ENCODE measurements at regions not wholly inside any gene's neighbourhood (a gene's known extent, or its start where the extent isn't known, plus 50 kb on each side); places are given as distances from the start of the nearest gene placed in this dataset.

- ATAC-seq = no peak
These were observed 323.7 kb downstream of the THBS2 start for GRCh38 chr6:168929871-168930450.

GRCh38 chr6:168928012-168928411 is 325.6 kb downstream of the THBS2 start:
- no peak overlapping the region for H3K27ac Mint-ChIP-seq
- H3K27me3 Mint-ChIP-seq = peaks cover 4% of the 10 kb centered on the region
- ChIA-PET CTCF (no interaction called here), POLR2A (no interaction called here)
- H3K4me3 Mint-ChIP-seq = no peak overlapping the region
- intact Hi-C loops (cut with DNase I, micrococcal nuclease) = no loop called here
- ATAC-seq (no peak), DNase-seq (no peak)
- no peaks in the 10 kb centered on the region for H3K4me1 Mint-ChIP-seq
- no peaks in the 10 kb centered on the region for H3K36me3 Mint-ChIP-seq (ENCODE audit: low read depth)
- H3K9me3 Mint-ChIP-seq (ENCODE audit: low read depth) = no peaks in the 10 kb centered on the region

More at GRCh38 chr6:168929871-168930450, 323.7 kb downstream of the THBS2 start:
- Mint-ChIP-seq H3K4me1 (peaks cover 2% of the 10 kb centered on the region), H3K4me3 (no peak overlapping the region), H3K36me3 (ENCODE audit: low read depth) (no peaks in the 10 kb centered on the region), H3K27ac (no peak overlapping the region), H3K27me3 (peaks cover 9% of the 10 kb centered on the region), H3K9me3 (ENCODE audit: low read depth) (no peaks in the 10 kb centered on the region)
- intact Hi-C loops (cut with DNase I, micrococcal nuclease) = no loop called here
- POLR2A ChIA-PET = no interaction called here
- CTCF ChIA-PET = interaction anchor here (0.6 kb wide), 1 partner anchor 8 kb away, joined by 3 read pairs; no protein-coding TSS in a partner anchor
- no peak for DNase-seq

- no peaks in the 10 kb centered on the region for H3K36me3 Mint-ChIP-seq (ENCODE audit: low read depth)
- no peak overlapping the region for H3K4me3 Mint-ChIP-seq
- intact Hi-C loops (cut with DNase I, micrococcal nuclease) = no loop called here
- ATAC-seq (no peak), DNase-seq (no peak)
- no peaks in the 10 kb centered on the region for H3K9me3 Mint-ChIP-seq (ENCODE audit: low read depth)
- peaks cover 4% of the 10 kb centered on the region for H3K27me3 Mint-ChIP-seq
- POLR2A ChIA-PET = no interaction called here
- CTCF ChIA-PET = no interaction called here
- no peaks in the 10 kb centered on the region for H3K4me1 Mint-ChIP-seq
- no peak overlapping the region for H3K27ac Mint-ChIP-seq
These were observed 326.6 kb downstream of the THBS2 start for GRCh38 chr6:168927026-168927425.

GRCh38 chr6:168926306-168926705 is 327.3 kb downstream of the THBS2 start:
- DNase-seq = no peak
- intact Hi-C loops (cut with DNase I, micrococcal nuclease) = no loop called here
- Mint-ChIP-seq H3K27ac (no peak overlapping the region), H3K36me3 (ENCODE audit: low read depth) (no peaks in the 10 kb centered on the region), H3K9me3 (ENCODE audit: low read depth) (no peaks in the 10 kb centered on the region), H3K27me3 (peaks cover 4% of the 10 kb centered on the region), H3K4me3 (no peak overlapping the region), H3K4me1 (no peaks in the 10 kb centered on the region)
- CTCF ChIA-PET = no interaction called here
- POLR2A ChIA-PET = no interaction called here
- ATAC-seq = no peak

GRCh38 chr6:168925671-168926070 is 328.0 kb downstream of the THBS2 start:
- Mint-ChIP-seq H3K9me3 (ENCODE audit: low read depth) (no peaks in the 10 kb centered on the region), H3K27ac (no peak overlapping the region), H3K27me3 (peaks cover 4% of the 10 kb centered on the region), H3K36me3 (ENCODE audit: low read depth) (no peaks in the 10 kb centered on the region), H3K4me3 (no peak overlapping the region), H3K4me1 (no peaks in the 10 kb centered on the region)
- intact Hi-C loops (cut with DNase I, micrococcal nuclease) = no loop called here
- DNase-seq (no peak), ATAC-seq (no peak)
- ChIA-PET CTCF (no interaction called here), POLR2A (no interaction called here)

DNA sequence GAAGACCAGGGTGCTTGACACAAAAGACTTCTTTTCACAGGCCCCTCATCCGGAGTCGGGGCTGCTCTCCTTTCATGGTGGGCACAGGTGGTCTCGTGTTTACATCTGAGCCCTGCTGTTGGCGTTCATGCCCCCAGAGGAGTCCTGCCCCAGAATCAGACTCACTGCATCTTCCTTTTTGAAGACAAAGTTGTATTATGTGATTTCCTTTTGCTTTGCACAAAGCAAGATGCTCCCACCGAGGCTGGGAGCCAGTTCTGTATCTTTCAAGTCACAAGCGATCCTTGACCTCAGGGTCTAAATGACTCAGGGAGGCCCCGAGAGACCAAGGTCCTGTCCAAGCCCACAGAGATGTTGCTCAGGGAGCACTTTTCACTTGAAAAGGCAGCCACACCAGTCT is 330.5 kb downstream of the THBS2 start:
- Mint-ChIP-seq H3K4me1 (no peaks in the 10 kb centered on the region), H3K4me3 (no peak overlapping the region), H3K36me3 (ENCODE audit: low read depth) (no peaks in the 10 kb centered on the region), H3K9me3 (ENCODE audit: low read depth) (no peaks in the 10 kb centered on the region), H3K27me3 (peaks cover 4% of the 10 kb centered on the region), H3K27ac (no peak overlapping the region)
- DNase-seq (no peak), ATAC-seq (no peak)
- ChIA-PET POLR2A (no interaction called here), CTCF (interaction anchor here (0.6 kb wide), 1 partner anchor 37 kb away, joined by 3 read pairs; no protein-coding TSS in a partner anchor)
- intact Hi-C loops (cut with DNase I, micrococcal nuclease) = no loop called here

- Mint-ChIP-seq H3K4me1 (no peaks in the 10 kb centered on the region), H3K9me3 (ENCODE audit: low read depth) (no peaks in the 10 kb centered on the region), H3K27ac (no peak overlapping the region), H3K36me3 (ENCODE audit: low read depth) (no peaks in the 10 kb centered on the region), H3K4me3 (no peak overlapping the region), H3K27me3 (peaks cover 4% of the 10 kb centered on the region)
- ChIA-PET CTCF (interaction anchor here (0.6 kb wide), 1 partner anchor 38 kb away, joined by 3 read pairs; no protein-coding TSS in a partner anchor), POLR2A (no interaction called here)
- no peak for ATAC-seq
- no peak for DNase-seq
- intact Hi-C loops (cut with DNase I, micrococcal nuclease) = no loop called here
These were observed 331.2 kb downstream of the THBS2 start for GRCh38 chr6:168922436-168922835.

DNA sequence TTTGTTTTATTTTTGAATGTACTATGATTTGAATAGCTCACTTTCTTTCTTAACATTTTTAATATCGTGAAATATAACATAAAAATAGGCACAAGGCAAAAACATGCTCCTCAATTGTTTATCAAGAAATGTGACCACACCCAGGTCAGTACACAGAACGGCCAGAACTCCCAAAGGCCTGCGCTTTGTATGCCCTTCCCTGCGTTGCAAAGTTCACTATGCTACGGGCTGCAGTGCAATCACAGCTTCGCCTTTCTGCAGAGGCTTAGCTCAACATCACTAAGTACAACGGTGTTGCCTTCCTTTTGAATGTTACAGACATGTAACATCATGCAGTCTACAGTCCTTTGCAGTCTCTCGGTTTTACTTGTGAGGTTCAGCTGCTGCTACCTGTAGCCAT is 333.4 kb downstream of the THBS2 start:
- intact Hi-C loops (cut with DNase I, micrococcal nuclease) = no loop called here
- ChIA-PET POLR2A (no interaction called here), CTCF (no interaction called here)
- Mint-ChIP-seq H3K9me3 (ENCODE audit: low read depth) (no peaks in the 10 kb centered on the region), H3K27ac (no peak overlapping the region), H3K27me3 (no peaks in the 10 kb centered on the region), H3K4me1 (no peaks in the 10 kb centered on the region), H3K4me3 (no peak overlapping the region), H3K36me3 (ENCODE audit: low read depth) (no peaks in the 10 kb centered on the region)
- ATAC-seq = no peak
- no peak for DNase-seq

DNA sequence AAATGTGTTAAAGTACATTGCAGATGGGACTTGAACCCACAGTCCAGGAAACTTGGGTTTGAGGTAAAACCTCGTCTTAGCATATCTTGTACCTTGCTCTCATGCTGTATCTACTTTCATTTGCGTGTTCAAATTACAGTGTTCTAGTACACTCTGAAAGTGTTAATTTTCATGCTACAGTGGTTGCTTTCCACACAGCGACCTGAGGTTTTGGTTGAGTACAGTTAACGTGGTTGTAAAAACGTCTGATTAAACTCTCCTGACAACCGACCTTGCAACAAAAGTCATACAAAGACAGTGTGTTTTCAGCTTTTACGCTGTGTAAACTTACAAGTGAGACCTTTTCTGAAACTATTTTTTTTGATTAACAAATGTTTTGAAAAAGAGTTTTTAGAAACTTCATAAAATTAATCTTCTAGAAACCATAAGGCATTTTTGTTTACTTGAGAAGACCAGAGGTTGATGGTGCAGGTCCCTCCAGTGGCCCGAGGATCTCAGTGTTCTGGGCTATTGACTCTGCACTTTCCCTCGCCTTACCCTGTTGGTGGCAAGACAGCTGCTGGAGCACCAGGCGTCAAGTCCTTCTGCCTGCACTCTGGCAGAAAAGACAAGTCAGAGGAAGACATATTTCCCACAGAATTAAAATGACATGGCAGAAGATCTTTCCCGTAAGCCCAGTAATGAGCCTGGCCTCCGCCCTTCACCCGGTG is 334.0 kb downstream of the THBS2 start:
- no peaks in the 10 kb centered on the region for H3K4me1 Mint-ChIP-seq
- H3K27me3 Mint-ChIP-seq = no peaks in the 10 kb centered on the region
- ATAC-seq (no peak), DNase-seq (no peak)
- CTCF ChIA-PET = no interaction called here
- POLR2A ChIA-PET = no interaction called here
- intact Hi-C loops (cut with DNase I, micrococcal nuclease) = no loop called here
- H3K27ac Mint-ChIP-seq = no peak overlapping the region
- H3K4me3 Mint-ChIP-seq = no peak overlapping the region
- H3K36me3 Mint-ChIP-seq (ENCODE audit: low read depth) = no peaks in the 10 kb centered on the region
- H3K9me3 Mint-ChIP-seq (ENCODE audit: low read depth) = no peaks in the 10 kb centered on the region

DNA sequence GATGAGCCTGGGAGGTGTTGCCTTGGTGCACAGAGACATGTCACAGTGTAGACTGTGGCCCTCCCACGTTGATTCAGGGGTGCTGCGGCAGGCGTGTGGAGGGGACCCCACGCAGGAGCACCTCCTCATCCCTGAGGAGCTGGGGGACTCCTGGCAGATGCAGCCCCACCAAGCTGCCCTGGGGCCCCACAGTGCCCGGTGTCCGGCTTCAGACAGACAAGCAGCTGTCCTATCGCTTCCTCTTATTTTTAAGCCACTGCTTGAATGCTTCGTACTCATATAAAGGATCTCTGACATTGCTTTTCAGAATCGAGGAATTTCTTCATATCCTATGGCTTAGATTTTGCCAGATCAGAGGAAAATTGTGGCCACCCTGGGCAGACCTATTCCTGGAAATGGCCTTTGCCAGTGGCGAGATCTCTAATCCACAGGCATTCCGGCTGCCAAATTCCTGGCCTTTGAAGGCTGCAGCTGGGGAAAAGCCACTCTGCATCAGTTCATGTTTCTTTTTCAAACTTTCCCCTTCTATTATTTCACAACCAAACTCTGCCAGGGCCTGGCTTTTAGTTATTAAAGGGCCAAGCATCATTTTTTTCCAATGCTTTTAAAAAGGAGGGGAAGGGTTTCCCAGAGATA is 337.0 kb downstream of the THBS2 start:
- POLR2A ChIA-PET = no interaction called here
- Mint-ChIP-seq H3K36me3 (ENCODE audit: low read depth) (no peaks in the 10 kb centered on the region), H3K27me3 (no peaks in the 10 kb centered on the region), H3K27ac (no peak overlapping the region), H3K4me3 (no peak overlapping the region), H3K9me3 (ENCODE audit: low read depth) (no peaks in the 10 kb centered on the region), H3K4me1 (no peaks in the 10 kb centered on the region)
- intact Hi-C loops (cut with DNase I, micrococcal nuclease) = no loop called here
- CTCF ChIA-PET = no interaction called here
- ATAC-seq = no peak
- no peak for DNase-seq

GRCh38 chr6:168915855-168916254 is 337.8 kb downstream of the THBS2 start:
- DNase-seq = no peak
- Mint-ChIP-seq H3K27me3 (no peaks in the 10 kb centered on the region), H3K4me1 (no peaks in the 10 kb centered on the region), H3K4me3 (no peak overlapping the region), H3K9me3 (ENCODE audit: low read depth) (no peaks in the 10 kb centered on the region), H3K36me3 (ENCODE audit: low read depth) (no peaks in the 10 kb centered on the region), H3K27ac (no peak overlapping the region)
- intact Hi-C loops (cut with DNase I, micrococcal nuclease) = no loop called here
- no peak for ATAC-seq
- POLR2A ChIA-PET = no interaction called here
- CTCF ChIA-PET = no interaction called here

GRCh38 chr6:168915242-168915641 is 338.4 kb downstream of the THBS2 start:
- Mint-ChIP-seq H3K27me3 (no peaks in the 10 kb centered on the region), H3K9me3 (ENCODE audit: low read depth) (no peaks in the 10 kb centered on the region), H3K36me3 (ENCODE audit: low read depth) (no peaks in the 10 kb centered on the region), H3K4me3 (no peak overlapping the region), H3K4me1 (no peaks in the 10 kb centered on the region), H3K27ac (no peak overlapping the region)
- POLR2A ChIA-PET = no interaction called here
- intact Hi-C loops (cut with DNase I, micrococcal nuclease) = no loop called here
- ATAC-seq (no peak), DNase-seq (no peak)
- CTCF ChIA-PET = no interaction called here

Data from activated CD4-positive, alpha-beta T cell treated with anti-CD3 and anti-CD28 coated beads for 36 hours (primary cell).